HL-60 (cell line): ENCODE measurements at regions not wholly inside any gene's neighbourhood (a gene's known extent, or its start where the extent isn't known, plus 50 kb on each side); places are given as distances from the start of the nearest gene placed in this dataset.

Source experiments
- TF ChIP-seq, protein P1 (sequence below): IDR thresholded peaks from 2 replicates; pipeline ENCODE4 v1.6.1; 2012; ENCODE audit warnings: low read depth; ENCODE audit not compliant: insufficient replicate concordance
- TF ChIP-seq, protein P2 (sequence below): IDR thresholded peaks from one replicate; pipeline ENCODE4 v1.5.1; 2011; ENCODE audit warnings: low read length, control low read depth, inconsistent platforms; ENCODE audit not compliant: insufficient read depth

DNA sequence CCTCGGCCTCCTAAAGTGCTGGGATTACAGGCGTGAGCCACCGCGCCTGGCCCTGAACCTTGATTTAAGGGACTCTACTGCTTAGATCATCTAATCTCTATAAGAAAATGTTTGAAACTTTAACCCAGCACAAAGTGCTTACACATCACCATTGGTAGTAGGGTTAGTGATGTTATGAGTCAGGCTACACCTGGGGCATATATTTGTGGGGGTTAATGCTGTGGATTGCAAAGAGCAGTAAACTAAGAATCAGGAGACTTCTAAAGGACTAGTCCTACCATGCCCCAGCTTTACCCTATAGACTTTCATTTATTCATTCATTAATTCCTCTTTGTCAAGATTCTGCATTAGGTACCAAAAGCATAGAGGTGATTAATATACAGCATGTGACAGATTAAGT is 880.5 kb downstream of the TTLL7 start:
- TF ChIP-seq, protein P1, sequence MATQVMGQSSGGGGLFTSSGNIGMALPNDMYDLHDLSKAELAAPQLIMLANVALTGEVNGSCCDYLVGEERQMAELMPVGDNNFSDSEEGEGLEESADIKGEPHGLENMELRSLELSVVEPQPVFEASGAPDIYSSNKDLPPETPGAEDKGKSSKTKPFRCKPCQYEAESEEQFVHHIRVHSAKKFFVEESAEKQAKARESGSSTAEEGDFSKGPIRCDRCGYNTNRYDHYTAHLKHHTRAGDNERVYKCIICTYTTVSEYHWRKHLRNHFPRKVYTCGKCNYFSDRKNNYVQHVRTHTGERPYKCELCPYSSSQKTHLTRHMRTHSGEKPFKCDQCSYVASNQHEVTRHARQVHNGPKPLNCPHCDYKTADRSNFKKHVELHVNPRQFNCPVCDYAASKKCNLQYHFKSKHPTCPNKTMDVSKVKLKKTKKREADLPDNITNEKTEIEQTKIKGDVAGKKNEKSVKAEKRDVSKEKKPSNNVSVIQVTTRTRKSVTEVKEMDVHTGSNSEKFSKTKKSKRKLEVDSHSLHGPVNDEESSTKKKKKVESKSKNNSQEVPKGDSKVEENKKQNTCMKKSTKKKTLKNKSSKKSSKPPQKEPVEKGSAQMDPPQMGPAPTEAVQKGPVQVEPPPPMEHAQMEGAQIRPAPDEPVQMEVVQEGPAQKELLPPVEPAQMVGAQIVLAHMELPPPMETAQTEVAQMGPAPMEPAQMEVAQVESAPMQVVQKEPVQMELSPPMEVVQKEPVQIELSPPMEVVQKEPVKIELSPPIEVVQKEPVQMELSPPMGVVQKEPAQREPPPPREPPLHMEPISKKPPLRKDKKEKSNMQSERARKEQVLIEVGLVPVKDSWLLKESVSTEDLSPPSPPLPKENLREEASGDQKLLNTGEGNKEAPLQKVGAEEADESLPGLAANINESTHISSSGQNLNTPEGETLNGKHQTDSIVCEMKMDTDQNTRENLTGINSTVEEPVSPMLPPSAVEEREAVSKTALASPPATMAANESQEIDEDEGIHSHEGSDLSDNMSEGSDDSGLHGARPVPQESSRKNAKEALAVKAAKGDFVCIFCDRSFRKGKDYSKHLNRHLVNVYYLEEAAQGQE = no peak
- TF ChIP-seq, protein P2, sequence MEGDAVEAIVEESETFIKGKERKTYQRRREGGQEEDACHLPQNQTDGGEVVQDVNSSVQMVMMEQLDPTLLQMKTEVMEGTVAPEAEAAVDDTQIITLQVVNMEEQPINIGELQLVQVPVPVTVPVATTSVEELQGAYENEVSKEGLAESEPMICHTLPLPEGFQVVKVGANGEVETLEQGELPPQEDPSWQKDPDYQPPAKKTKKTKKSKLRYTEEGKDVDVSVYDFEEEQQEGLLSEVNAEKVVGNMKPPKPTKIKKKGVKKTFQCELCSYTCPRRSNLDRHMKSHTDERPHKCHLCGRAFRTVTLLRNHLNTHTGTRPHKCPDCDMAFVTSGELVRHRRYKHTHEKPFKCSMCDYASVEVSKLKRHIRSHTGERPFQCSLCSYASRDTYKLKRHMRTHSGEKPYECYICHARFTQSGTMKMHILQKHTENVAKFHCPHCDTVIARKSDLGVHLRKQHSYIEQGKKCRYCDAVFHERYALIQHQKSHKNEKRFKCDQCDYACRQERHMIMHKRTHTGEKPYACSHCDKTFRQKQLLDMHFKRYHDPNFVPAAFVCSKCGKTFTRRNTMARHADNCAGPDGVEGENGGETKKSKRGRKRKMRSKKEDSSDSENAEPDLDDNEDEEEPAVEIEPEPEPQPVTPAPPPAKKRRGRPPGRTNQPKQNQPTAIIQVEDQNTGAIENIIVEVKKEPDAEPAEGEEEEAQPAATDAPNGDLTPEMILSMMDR = no peak
